IMR-90 (cell line): ENCODE measurements at regions not wholly inside any gene's neighbourhood (a gene's known extent, or its start where the extent isn't known, plus 50 kb on each side); places are given as distances from the start of the nearest gene placed in this dataset.

Source experiments
- SMC3 ChIP-seq: fragments of 150-350 bp; IDR thresholded peaks from 2 replicates; pipeline ENCODE4 v1.6.1; 2016; ENCODE audit warnings: low read depth, mild to moderate bottlenecking, antibody characterized with exemption, low read length, moderate library complexity
- TF ChIP-seq, protein P1 (sequence below): conservative IDR thresholded peaks from 2 replicates; pipeline ENCODE4 v1.5.1; 2012; ENCODE audit warnings: mild to moderate bottlenecking, low read depth, low read length, improper control_type of control experiment

DNA sequence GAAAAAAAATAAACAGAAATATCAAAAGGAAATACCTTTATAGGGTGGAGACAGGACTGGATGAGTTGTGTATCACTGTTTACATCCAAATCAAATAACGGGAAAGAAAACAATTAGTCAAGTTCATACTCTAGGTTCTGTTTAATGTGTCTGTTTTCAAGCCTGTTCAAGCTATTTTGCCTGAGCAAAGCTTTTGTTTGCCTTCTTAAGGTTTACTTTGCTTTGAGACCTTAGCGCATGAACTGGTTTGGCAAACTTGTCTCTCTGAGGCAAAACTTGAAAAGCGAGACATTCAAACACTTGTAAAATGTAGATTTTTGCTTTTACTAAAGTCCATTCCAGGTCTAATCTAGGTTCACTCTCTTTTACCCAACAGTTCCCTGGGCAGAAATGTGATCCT is 174.1 kb upstream of the RFX3 start:
- TF ChIP-seq, protein P1, sequence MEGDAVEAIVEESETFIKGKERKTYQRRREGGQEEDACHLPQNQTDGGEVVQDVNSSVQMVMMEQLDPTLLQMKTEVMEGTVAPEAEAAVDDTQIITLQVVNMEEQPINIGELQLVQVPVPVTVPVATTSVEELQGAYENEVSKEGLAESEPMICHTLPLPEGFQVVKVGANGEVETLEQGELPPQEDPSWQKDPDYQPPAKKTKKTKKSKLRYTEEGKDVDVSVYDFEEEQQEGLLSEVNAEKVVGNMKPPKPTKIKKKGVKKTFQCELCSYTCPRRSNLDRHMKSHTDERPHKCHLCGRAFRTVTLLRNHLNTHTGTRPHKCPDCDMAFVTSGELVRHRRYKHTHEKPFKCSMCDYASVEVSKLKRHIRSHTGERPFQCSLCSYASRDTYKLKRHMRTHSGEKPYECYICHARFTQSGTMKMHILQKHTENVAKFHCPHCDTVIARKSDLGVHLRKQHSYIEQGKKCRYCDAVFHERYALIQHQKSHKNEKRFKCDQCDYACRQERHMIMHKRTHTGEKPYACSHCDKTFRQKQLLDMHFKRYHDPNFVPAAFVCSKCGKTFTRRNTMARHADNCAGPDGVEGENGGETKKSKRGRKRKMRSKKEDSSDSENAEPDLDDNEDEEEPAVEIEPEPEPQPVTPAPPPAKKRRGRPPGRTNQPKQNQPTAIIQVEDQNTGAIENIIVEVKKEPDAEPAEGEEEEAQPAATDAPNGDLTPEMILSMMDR, result no peak
- no peak for TF ChIP-seq SMC3
